GM13977 (cell line): ENCODE measurements at regions not wholly inside any gene's neighbourhood (a gene's known extent, or its start where the extent isn't known, plus 50 kb on each side); places are given as distances from the start of the nearest gene placed in this dataset.

Experiments
- DNase-seq: peaks from one replicate; pipeline ENCODE4 v3.0.0; 2012; ENCODE audit warnings: low spot score
- CTCF ChIP-seq: IDR thresholded peaks from 2 replicates; pipeline ENCODE4 v1.5.1; 2012; ENCODE audit warnings: mild to moderate bottlenecking, control low read depth; ENCODE audit not compliant: insufficient read depth; ENCODE audit errors: extremely low read depth, missing control alignments
- in situ Hi-C: fragments of 300-500 bp; cut with MboI; formaldehyde crosslinking; loops from one replicate; pipeline ENCODE4 v1.12.0; 2022; ENCODE audit warnings: low sequenced_read_pairs, low pct_unique_long_range_greater_than_20kb, mixed read lengths, inconsistent platforms; ENCODE audit not compliant: unreplicated experiment

- in situ Hi-C loops: no loop called here
- no peak for DNase-seq
- TF ChIP-seq CTCF: no peak
Measured at GRCh38 chr7:155219154-155219531, 78.5 kb upstream of the INSIG1 start.

- DNase-seq: no peak
- in situ Hi-C loops: no loop called here
- TF ChIP-seq CTCF: no peak
Measured at GRCh38 chr7:155219947-155220769, 77.5 kb upstream of the INSIG1 start.

GRCh38 chr7:155220903-155221302 lies 76.8 kb upstream of the INSIG1 start:
- TF ChIP-seq CTCF: no peak
- in situ Hi-C loops: no loop called here
- DNase-seq: no peak

GRCh38 chr7:155221547-155221946 lies 76.1 kb upstream of the INSIG1 start:
- DNase-seq: no peak
- in situ Hi-C loops: no loop called here
- no peak for TF ChIP-seq CTCF

- in situ Hi-C loops: no loop called here
- DNase-seq: no peak
- no peak for TF ChIP-seq CTCF
Measured at GRCh38 chr7:155222061-155222460, 75.6 kb upstream of the INSIG1 start.

GRCh38 chr7:155222573-155222972 lies 75.1 kb upstream of the INSIG1 start:
- TF ChIP-seq CTCF: no peak
- DNase-seq: no peak
- in situ Hi-C loops: no loop called here
